H1 (cell line): ENCODE measurements at regions not wholly inside any gene's neighbourhood (a gene's known extent, or its start where the extent isn't known, plus 50 kb on each side); places are given as distances from the start of the nearest gene placed in this dataset.

Experiments used
- CBX5 ChIP-seq: fragments of 300-800, 300-1000 bp; sonication (generic); IDR thresholded peaks from 2 replicates; pipeline ENCODE4 v1.7.1; 2016; ENCODE audit warnings: antibody characterized with exemption, low read length, low read depth
- CREB1 ChIP-seq: IDR thresholded peaks from 2 replicates; pipeline ENCODE4 v1.6.1; 2012; ENCODE audit warnings: inconsistent platforms
- EP300 ChIP-seq, 2 experiments: IDR thresholded peaks; 1 replicate in 1 of 2; 2 replicates in 1 of 2; pipeline ENCODE4 v1.6.1; 2011 to 2012; ENCODE audit warnings: low read depth in 2 of 2, low read length in 2 of 2, mild to moderate bottlenecking in 2 of 2, borderline replicate concordance in 1 of 2, inconsistent platforms in 1 of 2, moderate library complexity in 1 of 2
- HDAC2 ChIP-seq, 2 experiments: fragments of 300-600 bp in 1 of 2; sonication (generic) in 1 of 2; IDR thresholded peaks; 2 replicates each; pipeline ENCODE4 v1.6.1; 2011 to 2012; ENCODE audit warnings: low read depth in 2 of 2, low read length in 2 of 2, mild to moderate bottlenecking in 2 of 2, moderate library complexity in 2 of 2, borderline replicate concordance in 1 of 2, inconsistent platforms in 1 of 2
- JUND ChIP-seq: IDR thresholded peaks from 2 replicates; pipeline ENCODE4 v1.6.1; 2011; ENCODE audit warnings: mild to moderate bottlenecking, improper control_type of control experiment, low read length
- NRF1 ChIP-seq: IDR thresholded peaks from 2 replicates; pipeline ENCODE4 v1.6.1; 2011; ENCODE audit warnings: mild to moderate bottlenecking, low read depth, low read length, improper control_type of control experiment
- POLR2A ChIP-seq, 2 experiments: IDR thresholded peaks; 1 replicate in 1 of 2; 2 replicates in 1 of 2; pipeline ENCODE4 v1.6.1; 2011; ENCODE audit warnings: low read depth in 2 of 2, low read length in 2 of 2, mild to moderate bottlenecking in 2 of 2; ENCODE audit errors: control extremely low read depth in 1 of 2
- SP2 ChIP-seq: IDR thresholded peaks from 2 replicates; pipeline ENCODE4 v1.6.1; 2012; ENCODE audit warnings: mild to moderate bottlenecking, low read length, inconsistent platforms
- TF ChIP-seq, protein P1 (sequence below), 3 experiments: IDR thresholded peaks; 1 replicate in 2 of 3; 2 replicates in 1 of 3; pipeline versions ENCODE4 v1.5.1 to v1.6.1; 2011; ENCODE audit warnings: low read length in 3 of 3, mild to moderate bottlenecking in 3 of 3, inconsistent platforms in 2 of 3, low read depth in 1 of 3, moderate library complexity in 1 of 3; ENCODE audit not compliant: insufficient read depth in 1 of 3; ENCODE audit errors: control extremely low read depth in 1 of 3
- TF ChIP-seq, protein P2 (sequence below): IDR thresholded peaks from 2 replicates; pipeline ENCODE4 v1.6.1; 2011; ENCODE audit warnings: low read length, improper control_type of control experiment

DNA sequence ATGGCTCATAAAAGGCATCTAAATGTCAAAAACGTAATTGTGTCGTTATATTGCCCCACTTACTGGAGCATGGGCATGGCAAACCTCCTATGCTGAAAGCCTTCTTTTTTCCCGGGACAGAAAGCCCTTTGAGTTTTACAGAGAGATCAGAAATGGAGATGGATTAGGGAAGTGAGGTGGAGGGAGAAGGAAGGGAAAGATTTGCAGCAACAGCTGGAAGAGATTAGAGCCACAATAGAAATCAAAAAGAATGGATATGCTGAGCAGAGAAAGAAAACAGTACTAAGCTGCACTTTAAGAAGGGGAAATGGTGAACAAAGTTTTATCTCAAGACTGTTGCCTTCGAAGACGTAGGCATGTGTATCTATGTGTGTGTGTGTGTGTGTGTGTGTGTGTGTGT lies 97.2 kb upstream of the PCGF5 start:
- TF ChIP-seq, protein P1, sequence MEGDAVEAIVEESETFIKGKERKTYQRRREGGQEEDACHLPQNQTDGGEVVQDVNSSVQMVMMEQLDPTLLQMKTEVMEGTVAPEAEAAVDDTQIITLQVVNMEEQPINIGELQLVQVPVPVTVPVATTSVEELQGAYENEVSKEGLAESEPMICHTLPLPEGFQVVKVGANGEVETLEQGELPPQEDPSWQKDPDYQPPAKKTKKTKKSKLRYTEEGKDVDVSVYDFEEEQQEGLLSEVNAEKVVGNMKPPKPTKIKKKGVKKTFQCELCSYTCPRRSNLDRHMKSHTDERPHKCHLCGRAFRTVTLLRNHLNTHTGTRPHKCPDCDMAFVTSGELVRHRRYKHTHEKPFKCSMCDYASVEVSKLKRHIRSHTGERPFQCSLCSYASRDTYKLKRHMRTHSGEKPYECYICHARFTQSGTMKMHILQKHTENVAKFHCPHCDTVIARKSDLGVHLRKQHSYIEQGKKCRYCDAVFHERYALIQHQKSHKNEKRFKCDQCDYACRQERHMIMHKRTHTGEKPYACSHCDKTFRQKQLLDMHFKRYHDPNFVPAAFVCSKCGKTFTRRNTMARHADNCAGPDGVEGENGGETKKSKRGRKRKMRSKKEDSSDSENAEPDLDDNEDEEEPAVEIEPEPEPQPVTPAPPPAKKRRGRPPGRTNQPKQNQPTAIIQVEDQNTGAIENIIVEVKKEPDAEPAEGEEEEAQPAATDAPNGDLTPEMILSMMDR (IDR thresholded peaks at IDR 0.05; ENCODE audit: control extremely low read depth in 1 of 3, insufficient read depth in 1 of 3, low read depth in 1 of 3, low read length in 3 of 3): no peak
- no peak for TF ChIP-seq SP2
- TF ChIP-seq EP300 (IDR thresholded peaks at IDR 0.05; ENCODE audit: borderline replicate concordance in 1 of 2, low read depth in 2 of 2, low read length in 2 of 2): no peak
- no peak for TF ChIP-seq JUND
- TF ChIP-seq CREB1: no peak
- no peak for TF ChIP-seq POLR2A (IDR thresholded peaks at IDR 0.05; ENCODE audit: control extremely low read depth in 1 of 2, low read depth in 2 of 2, low read length in 2 of 2)
- TF ChIP-seq HDAC2 (IDR thresholded peaks at IDR 0.05; ENCODE audit: borderline replicate concordance in 1 of 2, low read depth in 2 of 2, low read length in 2 of 2): no peak
- TF ChIP-seq NRF1: no peak
- TF ChIP-seq, protein P2, sequence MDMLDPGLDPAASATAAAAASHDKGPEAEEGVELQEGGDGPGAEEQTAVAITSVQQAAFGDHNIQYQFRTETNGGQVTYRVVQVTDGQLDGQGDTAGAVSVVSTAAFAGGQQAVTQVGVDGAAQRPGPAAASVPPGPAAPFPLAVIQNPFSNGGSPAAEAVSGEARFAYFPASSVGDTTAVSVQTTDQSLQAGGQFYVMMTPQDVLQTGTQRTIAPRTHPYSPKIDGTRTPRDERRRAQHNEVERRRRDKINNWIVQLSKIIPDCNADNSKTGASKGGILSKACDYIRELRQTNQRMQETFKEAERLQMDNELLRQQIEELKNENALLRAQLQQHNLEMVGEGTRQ: no peak
- TF ChIP-seq CBX5: no peak
